ENCODE measurements at regions not wholly inside any gene's neighbourhood (a gene's known extent, or its start where the extent isn't known, plus 50 kb on each side); places are given as distances from the start of the nearest gene placed in this dataset.

DNA sequence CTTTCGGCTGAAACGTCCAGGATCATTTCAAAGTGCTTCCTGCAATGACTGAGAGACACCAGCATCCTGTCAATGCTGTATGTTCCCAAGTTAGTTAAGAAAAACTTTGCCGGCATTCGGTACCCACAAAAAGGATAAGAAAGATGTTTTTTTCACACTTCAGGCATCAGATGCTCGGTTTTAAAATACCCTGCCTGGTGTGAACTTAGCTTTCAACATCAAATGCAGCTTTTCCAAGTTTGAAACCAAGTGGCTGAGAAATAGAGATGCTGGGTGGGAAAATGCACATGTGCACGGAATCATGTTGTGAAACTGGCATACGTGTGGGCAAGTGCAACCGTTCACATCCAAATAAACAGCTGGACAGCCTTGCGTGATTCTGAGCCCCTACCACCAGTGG is 254.9 kb upstream of the IGF1R start:
- Histone ChIP-seq H3K27ac (no peak overlapping the region), H3K27me3 (peaks cover 0 to 4% of the 10 kb centered on the region in 2 donors), H3K9me3 (no peaks in the 10 kb centered on the region), H3K4me3 (no peak overlapping the region), H3K36me3 (no peaks in the 10 kb centered on the region), H3K4me1 (no peaks in the 10 kb centered on the region)
- TF ChIP-seq, protein P1, sequence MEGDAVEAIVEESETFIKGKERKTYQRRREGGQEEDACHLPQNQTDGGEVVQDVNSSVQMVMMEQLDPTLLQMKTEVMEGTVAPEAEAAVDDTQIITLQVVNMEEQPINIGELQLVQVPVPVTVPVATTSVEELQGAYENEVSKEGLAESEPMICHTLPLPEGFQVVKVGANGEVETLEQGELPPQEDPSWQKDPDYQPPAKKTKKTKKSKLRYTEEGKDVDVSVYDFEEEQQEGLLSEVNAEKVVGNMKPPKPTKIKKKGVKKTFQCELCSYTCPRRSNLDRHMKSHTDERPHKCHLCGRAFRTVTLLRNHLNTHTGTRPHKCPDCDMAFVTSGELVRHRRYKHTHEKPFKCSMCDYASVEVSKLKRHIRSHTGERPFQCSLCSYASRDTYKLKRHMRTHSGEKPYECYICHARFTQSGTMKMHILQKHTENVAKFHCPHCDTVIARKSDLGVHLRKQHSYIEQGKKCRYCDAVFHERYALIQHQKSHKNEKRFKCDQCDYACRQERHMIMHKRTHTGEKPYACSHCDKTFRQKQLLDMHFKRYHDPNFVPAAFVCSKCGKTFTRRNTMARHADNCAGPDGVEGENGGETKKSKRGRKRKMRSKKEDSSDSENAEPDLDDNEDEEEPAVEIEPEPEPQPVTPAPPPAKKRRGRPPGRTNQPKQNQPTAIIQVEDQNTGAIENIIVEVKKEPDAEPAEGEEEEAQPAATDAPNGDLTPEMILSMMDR (IDR thresholded peaks at IDR 0.05): no peak
- no peak for DNase-seq
- intact Hi-C loops (cut with DNase I; ENCODE audit: low total_unique reads): no loop called here

GRCh38 chr15:98394546-98394945 is 253.8 kb upstream of the IGF1R start:
- H3K36me3 ChIP-seq: no peaks in the 10 kb centered on the region
- DNase-seq: no peak
- TF ChIP-seq, protein P1 (IDR thresholded peaks at IDR 0.05): no peak
- H3K27me3 ChIP-seq: peaks cover 0 to 4% of the 10 kb centered on the region in 2 donors
- intact Hi-C loops (cut with DNase I; ENCODE audit: low total_unique reads): no loop called here
- no peaks in the 10 kb centered on the region for H3K4me1 ChIP-seq
- no peak overlapping the region for H3K4me3 ChIP-seq
- H3K27ac ChIP-seq: no peak overlapping the region
- H3K9me3 ChIP-seq: no peaks in the 10 kb centered on the region

GRCh38 chr15:98395974-98396610 is 252.2 kb upstream of the IGF1R start:
- H3K4me1 ChIP-seq: no peaks in the 10 kb centered on the region
- peaks cover 0 to 11% of the 10 kb centered on the region in 2 donors for H3K27me3 ChIP-seq
- H3K27ac ChIP-seq: no peak overlapping the region
- intact Hi-C loops (cut with DNase I; ENCODE audit: low total_unique reads): no loop called here
- no peaks in the 10 kb centered on the region for H3K9me3 ChIP-seq
- H3K36me3 ChIP-seq: no peaks in the 10 kb centered on the region
- no peak for DNase-seq
- H3K4me3 ChIP-seq: no peak overlapping the region
- TF ChIP-seq, protein P1 (IDR thresholded peaks at IDR 0.05): no peak

- no peak overlapping the region for H3K4me3 ChIP-seq
- intact Hi-C loops (cut with DNase I; ENCODE audit: low total_unique reads): no loop called here
- no peaks in the 10 kb centered on the region for H3K36me3 ChIP-seq
- H3K27ac ChIP-seq: no peak overlapping the region
- no peaks in the 10 kb centered on the region for H3K4me1 ChIP-seq
- H3K27me3 ChIP-seq: peaks cover 0 to 11% of the 10 kb centered on the region in 2 donors
- no peak for DNase-seq
- TF ChIP-seq, protein P1 (IDR thresholded peaks at IDR 0.05): no peak
- no peaks in the 10 kb centered on the region for H3K9me3 ChIP-seq
Observed at GRCh38 chr15:98397419-98397818, 250.9 kb upstream of the IGF1R start.

DNA sequence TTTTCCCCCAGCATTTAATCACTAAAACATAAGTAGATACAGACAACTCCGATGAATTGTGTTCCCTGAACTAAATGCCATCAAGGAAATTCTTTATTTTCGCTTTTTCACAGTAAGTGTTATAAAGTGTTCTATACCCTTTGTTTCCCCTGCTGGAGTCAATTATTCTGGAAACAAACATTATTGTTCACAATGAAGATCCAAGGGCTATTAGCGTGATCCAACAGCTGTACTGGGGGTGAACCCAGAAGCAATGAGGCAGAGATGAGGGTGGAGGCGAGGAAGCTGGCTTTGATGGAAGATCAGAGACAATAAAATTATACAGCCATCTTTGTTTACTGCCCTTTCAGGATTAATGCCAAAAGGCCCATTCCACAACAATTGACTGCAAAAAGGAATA is 250.3 kb upstream of the IGF1R start:
- H3K36me3 ChIP-seq: no peaks in the 10 kb centered on the region
- no peak for DNase-seq
- no peaks in the 10 kb centered on the region for H3K4me1 ChIP-seq
- H3K27me3 ChIP-seq: peaks cover 0 to 8% of the 10 kb centered on the region in 2 donors
- intact Hi-C loops (cut with DNase I; ENCODE audit: low total_unique reads): no loop called here
- TF ChIP-seq, protein P1 (IDR thresholded peaks at IDR 0.05): no peak
- H3K27ac ChIP-seq: no peak overlapping the region
- no peaks in the 10 kb centered on the region for H3K9me3 ChIP-seq
- H3K4me3 ChIP-seq: no peak overlapping the region

DNA sequence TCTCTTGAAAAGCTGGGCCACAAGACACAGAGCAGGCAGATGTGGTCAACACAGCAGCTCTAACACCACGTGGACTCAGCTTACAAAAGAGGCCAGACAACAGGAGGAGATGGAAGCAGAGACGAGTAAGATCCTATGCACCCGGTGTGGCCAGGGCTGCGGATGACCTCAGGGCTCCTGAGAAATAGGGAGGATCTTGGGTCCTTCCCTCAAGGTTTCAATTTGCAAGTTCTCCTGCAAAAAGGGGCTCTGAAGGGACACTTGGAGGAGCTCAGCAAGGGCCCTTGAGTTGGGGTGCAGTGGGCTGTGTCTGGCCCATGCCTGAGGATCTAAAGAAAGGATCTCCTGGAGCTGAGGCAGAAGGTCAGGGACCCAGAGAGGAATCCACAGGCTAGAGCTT is 249.5 kb upstream of the IGF1R start:
- Histone ChIP-seq H3K27ac (no peak overlapping the region), H3K9me3 (no peaks in the 10 kb centered on the region), H3K36me3 (no peaks in the 10 kb centered on the region), H3K4me1 (no peaks in the 10 kb centered on the region), H3K27me3 (peaks cover 0 to 8% of the 10 kb centered on the region in 2 donors), H3K4me3 (no peak overlapping the region)
- intact Hi-C loops (cut with DNase I; ENCODE audit: low total_unique reads): no loop called here
- no peak for DNase-seq
- TF ChIP-seq, protein P1 (IDR thresholded peaks at IDR 0.05): no peak
